ENCODE measurements at regions not wholly inside any gene's neighbourhood (a gene's known extent, or its start where the extent isn't known, plus 50 kb on each side); places are given as distances from the start of the nearest gene placed in this dataset.

- no peaks in the 10 kb centered on the region for H3K9me3 ChIP-seq (ENCODE audit: control insufficient read depth in 2 of 2, insufficient read depth in 1 of 2, low read depth in 1 of 2, low read length in 1 of 2)
- no peak overlapping the region for H3K27ac ChIP-seq (ENCODE audit: low read depth in 1 of 3, low read length in 2 of 3)
- 93 to 97% (median 93%) methylated on average over 2 of the region's 2 CpGs for WGBS, 3 donors
- no peaks in the 10 kb centered on the region for H3K27me3 ChIP-seq (ENCODE audit: control insufficient read depth in 3 of 3, insufficient read depth in 3 of 3, low read length in 3 of 3)
- no peaks in the 10 kb centered on the region for H3K36me3 ChIP-seq (ENCODE audit: control insufficient read depth in 3 of 3, insufficient read depth in 2 of 3, low read depth in 1 of 3, low read length in 3 of 3)
- FAIRE-seq, result no peak
- no peak for DNase-seq
- H3K4me1 ChIP-seq (ENCODE audit: control insufficient read depth in 3 of 3, insufficient read depth in 2 of 3, low read depth in 1 of 3, low read length in 2 of 3), result no peaks in the 10 kb centered on the region
- H3K4me3 ChIP-seq (ENCODE audit: low read depth in 1 of 3, low read length in 3 of 3), result no peak overlapping the region
These were observed 91.8 kb upstream of the OBI1 start for GRCh38 chr13:78750735-78751134.

GRCh38 chr13:78743973-78744372 lies 85.0 kb upstream of the OBI1 start:
- no peak overlapping the region for H3K27ac ChIP-seq (ENCODE audit: low read depth in 1 of 3, low read length in 2 of 3)
- no peak overlapping the region for H3K4me3 ChIP-seq (ENCODE audit: low read depth in 1 of 3, low read length in 3 of 3)
- FAIRE-seq (no peak), DNase-seq (no peak)
- H3K4me1 ChIP-seq (ENCODE audit: control insufficient read depth in 3 of 3, insufficient read depth in 2 of 3, low read depth in 1 of 3, low read length in 2 of 3), result no peaks in the 10 kb centered on the region
- H3K36me3 ChIP-seq (ENCODE audit: control insufficient read depth in 3 of 3, insufficient read depth in 2 of 3, low read depth in 1 of 3, low read length in 3 of 3), result no peaks in the 10 kb centered on the region
- no peaks in the 10 kb centered on the region for H3K9me3 ChIP-seq (ENCODE audit: control insufficient read depth in 2 of 2, insufficient read depth in 1 of 2, low read depth in 1 of 2, low read length in 1 of 2)
- 71 to 78% (median 75%) methylated on average over 3 of the region's 3 CpGs for WGBS, 3 donors
- H3K27me3 ChIP-seq (ENCODE audit: control insufficient read depth in 3 of 3, insufficient read depth in 3 of 3, low read length in 3 of 3), result no peaks in the 10 kb centered on the region

DNA sequence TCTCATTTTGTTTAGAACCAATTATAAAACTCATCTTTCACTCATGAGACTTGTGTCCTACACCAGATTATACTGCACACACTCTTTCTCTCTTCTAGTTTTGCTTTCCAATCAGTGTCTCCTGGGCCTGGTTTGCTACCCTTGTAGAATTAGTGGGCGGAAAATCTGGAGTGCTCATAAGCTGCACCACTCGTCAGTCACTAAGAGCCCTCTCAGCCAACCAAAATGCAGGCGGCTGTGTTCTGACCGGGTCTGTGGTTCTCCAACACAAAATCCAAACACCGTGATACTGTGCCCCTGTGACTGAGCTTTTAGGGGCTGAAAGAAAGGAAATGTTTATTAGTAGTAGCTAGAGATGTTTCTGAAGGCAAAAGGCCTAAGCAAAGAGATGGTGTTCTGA lies 83.7 kb upstream of the OBI1 start:
- Histone ChIP-seq H3K9me3 (ENCODE audit: control insufficient read depth in 2 of 2, insufficient read depth in 1 of 2, low read depth in 1 of 2, low read length in 1 of 2) (no peaks in the 10 kb centered on the region), H3K27ac (ENCODE audit: low read depth in 1 of 3, low read length in 2 of 3) (no peak overlapping the region), H3K4me3 (ENCODE audit: low read depth in 1 of 3, low read length in 3 of 3) (no peak overlapping the region), H3K4me1 (ENCODE audit: control insufficient read depth in 3 of 3, insufficient read depth in 2 of 3, low read depth in 1 of 3, low read length in 2 of 3) (no peaks in the 10 kb centered on the region), H3K27me3 (ENCODE audit: control insufficient read depth in 3 of 3, insufficient read depth in 3 of 3, low read length in 3 of 3) (no peaks in the 10 kb centered on the region), H3K36me3 (ENCODE audit: control insufficient read depth in 3 of 3, insufficient read depth in 2 of 3, low read depth in 1 of 3, low read length in 3 of 3) (no peaks in the 10 kb centered on the region)
- FAIRE-seq (no peak), DNase-seq (no peak)
- 62 to 66% (median 65%) methylated on average over 5 of the region's 5 CpGs for WGBS, 3 donors

- FAIRE-seq, result no peak
These were observed 77.2 kb upstream of the OBI1 start for GRCh38 chr13:78736142-78736541.

DNA sequence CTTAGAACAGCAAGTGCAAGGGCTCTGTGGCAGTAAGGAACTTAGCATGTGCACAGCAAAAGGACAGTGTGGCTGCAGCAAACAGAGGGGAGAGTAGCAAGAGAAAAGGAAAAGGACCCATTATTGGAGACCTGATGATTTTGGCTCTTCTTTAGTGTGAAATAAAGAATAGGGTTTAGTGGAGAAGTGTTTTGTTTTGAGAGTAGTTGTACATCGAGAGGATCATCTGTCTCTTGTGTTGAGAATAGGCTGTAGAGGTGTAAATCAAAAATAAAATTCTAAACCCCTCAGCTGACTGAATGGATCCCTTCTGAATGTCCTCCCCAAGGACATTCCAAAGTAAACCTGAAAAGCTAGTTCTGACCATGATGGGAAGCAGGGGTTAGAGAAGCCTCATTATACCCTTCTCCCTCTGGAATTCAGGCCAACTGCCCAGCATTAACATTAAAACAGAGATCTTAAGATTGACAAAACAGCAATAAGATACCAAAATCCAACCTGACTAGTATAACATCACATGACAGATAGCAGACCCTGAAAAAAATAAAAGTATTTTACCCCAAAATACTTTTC lies 73.6 kb upstream of the OBI1 start:
- FAIRE-seq, result no peak
- 74 to 83% (median 80%) methylated on average over 1 of the region's 1 CpG for WGBS, 3 donors

More at GRCh38 chr13:78736142-78736541, 77.2 kb upstream of the OBI1 start:
- no peaks in the 10 kb centered on the region for H3K9me3 ChIP-seq (ENCODE audit: control insufficient read depth in 2 of 2, insufficient read depth in 1 of 2, low read depth in 1 of 2, low read length in 1 of 2)
- no peak for DNase-seq
- no peaks in the 10 kb centered on the region for H3K27me3 ChIP-seq (ENCODE audit: control insufficient read depth in 3 of 3, insufficient read depth in 3 of 3, low read length in 3 of 3)
- no peaks in the 10 kb centered on the region for H3K36me3 ChIP-seq (ENCODE audit: control insufficient read depth in 3 of 3, insufficient read depth in 2 of 3, low read depth in 1 of 3, low read length in 3 of 3)
- H3K27ac ChIP-seq (ENCODE audit: low read depth in 1 of 3, low read length in 2 of 3), result no peak overlapping the region
- no peaks in the 10 kb centered on the region for H3K4me1 ChIP-seq (ENCODE audit: control insufficient read depth in 3 of 3, insufficient read depth in 2 of 3, low read depth in 1 of 3, low read length in 2 of 3)
- H3K4me3 ChIP-seq (ENCODE audit: low read depth in 1 of 3, low read length in 3 of 3), result no peak overlapping the region

GRCh38 chr13:78722700-78723099 lies 63.7 kb upstream of the OBI1 start:
- DNase-seq (no peak), FAIRE-seq (no peak)
- no peaks in the 10 kb centered on the region for H3K4me1 ChIP-seq (ENCODE audit: control insufficient read depth in 3 of 3, insufficient read depth in 2 of 3, low read depth in 1 of 3, low read length in 2 of 3)
- H3K27ac ChIP-seq (ENCODE audit: low read depth in 1 of 3, low read length in 2 of 3), result no peak overlapping the region
- WGBS, 3 donors, result 72 to 82% (median 78%) methylated on average over 3 of the region's 3 CpGs
- no peak overlapping the region for H3K4me3 ChIP-seq (ENCODE audit: low read depth in 1 of 3, low read length in 3 of 3)
- no peaks in the 10 kb centered on the region for H3K9me3 ChIP-seq (ENCODE audit: control insufficient read depth in 2 of 2, insufficient read depth in 1 of 2, low read depth in 1 of 2, low read length in 1 of 2)
- H3K27me3 ChIP-seq (ENCODE audit: control insufficient read depth in 3 of 3, insufficient read depth in 3 of 3, low read length in 3 of 3), result peaks cover 0 to 2% (median 0%) of the 10 kb centered on the region in 3 donors
- H3K36me3 ChIP-seq (ENCODE audit: control insufficient read depth in 3 of 3, insufficient read depth in 2 of 3, low read depth in 1 of 3, low read length in 3 of 3), result no peaks in the 10 kb centered on the region

More for the DNA sequence above, 73.6 kb upstream of the OBI1 start:
- no peak overlapping the region for H3K27ac ChIP-seq (ENCODE audit: low read depth in 1 of 3, low read length in 2 of 3)
- H3K9me3 ChIP-seq (ENCODE audit: control insufficient read depth in 2 of 2, insufficient read depth in 1 of 2, low read depth in 1 of 2, low read length in 1 of 2), result no peaks in the 10 kb centered on the region
- H3K36me3 ChIP-seq (ENCODE audit: control insufficient read depth in 3 of 3, insufficient read depth in 2 of 3, low read depth in 1 of 3, low read length in 3 of 3), result no peaks in the 10 kb centered on the region
- no peaks in the 10 kb centered on the region for H3K27me3 ChIP-seq (ENCODE audit: control insufficient read depth in 3 of 3, insufficient read depth in 3 of 3, low read length in 3 of 3)
- DNase-seq, result no peak
- no peaks in the 10 kb centered on the region for H3K4me1 ChIP-seq (ENCODE audit: control insufficient read depth in 3 of 3, insufficient read depth in 2 of 3, low read depth in 1 of 3, low read length in 2 of 3)
- no peak overlapping the region for H3K4me3 ChIP-seq (ENCODE audit: low read depth in 1 of 3, low read length in 3 of 3)

- H3K36me3 ChIP-seq (ENCODE audit: control insufficient read depth in 3 of 3, insufficient read depth in 2 of 3, low read depth in 1 of 3, low read length in 3 of 3), result no peaks in the 10 kb centered on the region
- WGBS, 3 donors, result 90 to 95% (median 91%) methylated on average over 2 of the region's 2 CpGs
- no peak overlapping the region for H3K27ac ChIP-seq (ENCODE audit: low read depth in 1 of 3, low read length in 2 of 3)
- H3K9me3 ChIP-seq (ENCODE audit: control insufficient read depth in 2 of 2, insufficient read depth in 1 of 2, low read depth in 1 of 2, low read length in 1 of 2), result no peaks in the 10 kb centered on the region
- DNase-seq (no peak), FAIRE-seq (no peak)
- H3K4me1 ChIP-seq (ENCODE audit: control insufficient read depth in 3 of 3, insufficient read depth in 2 of 3, low read depth in 1 of 3, low read length in 2 of 3), result no peaks in the 10 kb centered on the region
- H3K4me3 ChIP-seq (ENCODE audit: low read depth in 1 of 3, low read length in 3 of 3), result no peak overlapping the region
- H3K27me3 ChIP-seq (ENCODE audit: control insufficient read depth in 3 of 3, insufficient read depth in 3 of 3, low read length in 3 of 3), result peaks cover 0 to 4% (median 0%) of the 10 kb centered on the region in 3 donors
These were observed 60.4 kb upstream of the OBI1 start for GRCh38 chr13:78719367-78719766.

DNA sequence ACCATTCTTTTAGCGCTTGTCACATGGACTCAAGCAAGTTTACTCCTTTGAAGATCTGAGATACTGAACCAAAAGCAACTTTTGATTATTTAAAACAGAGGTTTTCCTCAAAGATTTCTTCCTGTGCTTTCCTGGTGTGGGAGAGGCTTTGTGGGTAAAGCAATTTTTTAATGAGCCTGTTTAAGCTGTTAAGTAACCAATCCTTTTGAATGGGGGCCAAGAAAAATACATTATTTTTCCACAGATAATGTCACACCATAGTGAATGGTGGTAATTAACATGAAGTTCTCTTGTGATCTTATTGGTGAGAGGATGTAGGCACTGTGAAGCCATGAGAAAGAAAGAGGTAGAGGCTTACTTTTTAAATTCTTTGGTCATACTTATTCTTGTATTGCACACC lies 55.8 kb upstream of the OBI1 start:
- 85 to 91% (median 87%) methylated on average over 1 of the region's 1 CpG for WGBS, 3 donors
- FAIRE-seq, result no peak

DNA sequence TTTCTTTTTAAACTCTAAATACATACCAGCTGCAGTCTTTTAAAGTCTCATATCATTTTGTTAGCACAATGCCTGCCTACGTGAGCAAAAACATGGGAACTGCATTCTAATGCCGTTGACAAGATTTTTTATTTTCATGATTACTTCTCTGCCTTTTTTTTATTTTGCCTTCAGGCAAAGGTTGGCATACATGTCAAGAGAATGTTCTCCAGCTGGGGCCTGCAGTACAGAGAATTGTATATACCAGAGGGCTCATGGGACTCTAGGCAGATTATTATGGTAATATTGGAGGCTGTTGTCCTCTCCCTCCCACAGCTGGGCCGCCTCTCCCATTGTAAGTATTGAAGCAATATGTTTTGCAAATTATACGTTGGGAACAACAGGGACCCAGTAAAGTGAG lies 53.9 kb upstream of the OBI1 start:
- 60 to 71% (median 71%) methylated on average over 4 of the region's 4 CpGs for WGBS, 3 donors
- Histone ChIP-seq H3K4me3 (ENCODE audit: low read depth in 1 of 3, low read length in 3 of 3) (no peak overlapping the region), H3K27me3 (ENCODE audit: control insufficient read depth in 3 of 3, insufficient read depth in 3 of 3, low read length in 3 of 3) (peaks cover 0 to 4% (median 0%) of the 10 kb centered on the region in 3 donors), H3K4me1 (ENCODE audit: control insufficient read depth in 3 of 3, insufficient read depth in 2 of 3, low read depth in 1 of 3, low read length in 2 of 3) (no peaks in the 10 kb centered on the region), H3K9me3 (ENCODE audit: control insufficient read depth in 2 of 2, insufficient read depth in 1 of 2, low read depth in 1 of 2, low read length in 1 of 2) (no peaks in the 10 kb centered on the region), H3K27ac (ENCODE audit: low read depth in 1 of 3, low read length in 2 of 3) (no peak overlapping the region), H3K36me3 (ENCODE audit: control insufficient read depth in 3 of 3, insufficient read depth in 2 of 3, low read depth in 1 of 3, low read length in 3 of 3) (no peaks in the 10 kb centered on the region)
- no peak for DNase-seq
- no peak for FAIRE-seq

More for the DNA sequence above, 55.8 kb upstream of the OBI1 start:
- DNase-seq, result no peak
- H3K36me3 ChIP-seq (ENCODE audit: control insufficient read depth in 3 of 3, insufficient read depth in 2 of 3, low read depth in 1 of 3, low read length in 3 of 3), result no peaks in the 10 kb centered on the region
- H3K4me3 ChIP-seq (ENCODE audit: low read depth in 1 of 3, low read length in 3 of 3), result no peak overlapping the region
- no peaks in the 10 kb centered on the region for H3K4me1 ChIP-seq (ENCODE audit: control insufficient read depth in 3 of 3, insufficient read depth in 2 of 3, low read depth in 1 of 3, low read length in 2 of 3)
- no peaks in the 10 kb centered on the region for H3K9me3 ChIP-seq (ENCODE audit: control insufficient read depth in 2 of 2, insufficient read depth in 1 of 2, low read depth in 1 of 2, low read length in 1 of 2)
- H3K27me3 ChIP-seq (ENCODE audit: control insufficient read depth in 3 of 3, insufficient read depth in 3 of 3, low read length in 3 of 3), result peaks cover 0 to 4% (median 0%) of the 10 kb centered on the region in 3 donors
- no peak overlapping the region for H3K27ac ChIP-seq (ENCODE audit: low read depth in 1 of 3, low read length in 2 of 3)
